ENCODE measurements at regions not wholly inside any gene's neighbourhood (a gene's known extent, or its start where the extent isn't known, plus 50 kb on each side); places are given as distances from the start of the nearest gene placed in this dataset.

DNA sequence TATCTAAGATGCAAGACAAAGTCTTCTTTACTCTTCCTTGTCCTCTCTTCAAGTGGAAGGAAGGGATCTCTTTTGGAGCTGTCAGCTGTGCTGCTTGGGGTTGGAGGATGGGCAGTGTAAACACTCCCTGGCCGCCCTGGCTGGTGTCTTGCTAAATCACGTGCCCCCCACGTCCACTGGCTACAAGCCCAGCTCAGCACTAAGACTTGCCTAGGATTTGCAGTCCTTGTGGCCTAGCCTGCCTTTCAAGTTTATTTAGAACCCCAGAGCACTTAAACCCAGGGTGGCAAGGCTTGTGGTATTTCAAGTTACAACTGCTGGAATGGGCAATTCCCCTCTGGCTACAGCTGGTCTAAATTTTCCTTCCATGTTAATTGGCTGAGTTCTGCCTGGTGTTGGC, 272.4 kb upstream of the MYO3A start:
- Histone ChIP-seq H3K4me1 (ENCODE audit: control insufficient read depth in 1 of 2, insufficient read depth in 1 of 2, low read depth in 1 of 2, low read length in 1 of 2) (no peaks in the 10 kb centered on the region), H3K27me3 (no peaks in the 10 kb centered on the region), H3K36me3 (no peaks in the 10 kb centered on the region), H3K4me3 (ENCODE audit: low read depth in 1 of 2, low read length in 1 of 2) (no peak overlapping the region), H3K9me3 (no peaks in the 10 kb centered on the region), H3K27ac (no peak overlapping the region)
- TF ChIP-seq, protein P1, sequence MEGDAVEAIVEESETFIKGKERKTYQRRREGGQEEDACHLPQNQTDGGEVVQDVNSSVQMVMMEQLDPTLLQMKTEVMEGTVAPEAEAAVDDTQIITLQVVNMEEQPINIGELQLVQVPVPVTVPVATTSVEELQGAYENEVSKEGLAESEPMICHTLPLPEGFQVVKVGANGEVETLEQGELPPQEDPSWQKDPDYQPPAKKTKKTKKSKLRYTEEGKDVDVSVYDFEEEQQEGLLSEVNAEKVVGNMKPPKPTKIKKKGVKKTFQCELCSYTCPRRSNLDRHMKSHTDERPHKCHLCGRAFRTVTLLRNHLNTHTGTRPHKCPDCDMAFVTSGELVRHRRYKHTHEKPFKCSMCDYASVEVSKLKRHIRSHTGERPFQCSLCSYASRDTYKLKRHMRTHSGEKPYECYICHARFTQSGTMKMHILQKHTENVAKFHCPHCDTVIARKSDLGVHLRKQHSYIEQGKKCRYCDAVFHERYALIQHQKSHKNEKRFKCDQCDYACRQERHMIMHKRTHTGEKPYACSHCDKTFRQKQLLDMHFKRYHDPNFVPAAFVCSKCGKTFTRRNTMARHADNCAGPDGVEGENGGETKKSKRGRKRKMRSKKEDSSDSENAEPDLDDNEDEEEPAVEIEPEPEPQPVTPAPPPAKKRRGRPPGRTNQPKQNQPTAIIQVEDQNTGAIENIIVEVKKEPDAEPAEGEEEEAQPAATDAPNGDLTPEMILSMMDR (IDR thresholded peaks at IDR 0.05): no peak

DNA sequence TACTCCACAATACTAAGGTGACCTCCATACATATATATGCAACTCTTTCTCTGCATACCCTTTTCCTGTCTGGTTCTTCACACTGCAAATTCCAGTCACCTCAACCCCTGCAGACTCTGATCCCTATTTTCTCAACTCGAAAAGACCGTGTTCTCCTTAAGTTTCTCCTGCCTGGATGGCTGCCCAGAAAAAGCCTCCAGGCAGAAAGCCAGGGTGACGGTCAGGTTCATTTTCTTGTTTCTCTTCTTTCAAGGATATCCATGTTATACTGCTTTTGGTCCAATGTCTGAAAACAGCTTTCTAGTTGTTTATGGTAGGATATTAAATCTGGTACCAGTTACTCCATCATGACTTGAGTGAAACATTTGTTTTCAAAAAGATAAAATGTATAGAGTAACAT, 267.8 kb upstream of the MYO3A start:
- Histone ChIP-seq H3K4me1 (ENCODE audit: control insufficient read depth in 1 of 2, insufficient read depth in 1 of 2, low read depth in 1 of 2, low read length in 1 of 2) (no peaks in the 10 kb centered on the region), H3K36me3 (no peaks in the 10 kb centered on the region), H3K27ac (no peak overlapping the region), H3K27me3 (no peaks in the 10 kb centered on the region), H3K4me3 (ENCODE audit: low read depth in 1 of 2, low read length in 1 of 2) (no peak overlapping the region), H3K9me3 (no peaks in the 10 kb centered on the region)
- TF ChIP-seq, protein P1 (IDR thresholded peaks at IDR 0.05): no peak

DNA sequence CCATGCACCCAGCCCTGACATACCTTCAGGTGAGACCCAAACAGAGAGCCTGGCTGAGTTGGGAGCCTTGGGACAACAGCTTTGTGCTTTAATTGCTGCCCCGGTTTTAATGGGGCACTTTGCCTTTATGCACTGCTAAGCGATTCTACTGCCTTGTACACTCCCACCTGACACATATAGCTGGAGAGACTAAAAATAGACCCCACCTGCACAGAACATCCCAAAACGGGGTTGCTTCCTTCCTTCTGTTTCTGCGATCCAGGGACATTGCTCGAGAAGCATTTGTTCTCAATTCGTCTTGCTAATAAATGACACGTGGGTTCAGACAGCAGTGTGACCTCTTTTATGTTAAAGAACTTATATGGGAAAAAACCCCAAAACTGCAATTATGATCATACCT, 258.8 kb upstream of the MYO3A start:
- no peak overlapping the region for H3K4me3 ChIP-seq (ENCODE audit: low read depth in 1 of 2, low read length in 1 of 2)
- H3K27ac ChIP-seq: no peak overlapping the region
- H3K27me3 ChIP-seq: no peaks in the 10 kb centered on the region
- no peaks in the 10 kb centered on the region for H3K9me3 ChIP-seq
- TF ChIP-seq, protein P1 (IDR thresholded peaks at IDR 0.05): no peak
- H3K36me3 ChIP-seq: no peaks in the 10 kb centered on the region
- no peaks in the 10 kb centered on the region for H3K4me1 ChIP-seq (ENCODE audit: control insufficient read depth in 1 of 2, insufficient read depth in 1 of 2, low read depth in 1 of 2, low read length in 1 of 2)

GRCh38 chr10:25675615-25676014, 258.4 kb upstream of the MYO3A start:
- Histone ChIP-seq H3K27me3 (no peaks in the 10 kb centered on the region), H3K4me3 (ENCODE audit: low read depth in 1 of 2, low read length in 1 of 2) (no peak overlapping the region), H3K4me1 (ENCODE audit: control insufficient read depth in 1 of 2, insufficient read depth in 1 of 2, low read depth in 1 of 2, low read length in 1 of 2) (no peaks in the 10 kb centered on the region), H3K27ac (no peak overlapping the region), H3K36me3 (no peaks in the 10 kb centered on the region), H3K9me3 (no peaks in the 10 kb centered on the region)
- TF ChIP-seq, protein P1 (IDR thresholded peaks at IDR 0.05): no peak

DNA sequence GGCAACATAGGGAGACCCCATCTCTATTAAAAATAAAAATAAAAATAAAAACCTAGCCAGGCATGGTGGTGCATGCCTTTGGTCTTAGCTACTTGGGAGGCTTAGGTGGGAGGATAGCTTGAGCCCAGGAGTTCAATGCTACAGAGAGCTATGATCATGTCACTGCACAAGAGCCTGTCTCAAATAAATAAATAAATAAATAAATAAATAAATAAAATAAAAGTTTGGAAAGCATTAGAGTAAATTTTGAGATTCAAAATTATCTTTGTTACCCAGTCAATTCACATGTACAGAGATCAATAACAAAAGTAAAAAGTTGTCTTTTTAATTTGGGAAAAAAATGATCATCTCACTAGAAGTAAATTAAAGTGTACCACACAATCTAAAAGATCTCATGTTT, 255.8 kb upstream of the MYO3A start:
- Histone ChIP-seq H3K4me3 (ENCODE audit: low read depth in 1 of 2, low read length in 1 of 2) (no peak overlapping the region), H3K27ac (no peak overlapping the region), H3K4me1 (ENCODE audit: control insufficient read depth in 1 of 2, insufficient read depth in 1 of 2, low read depth in 1 of 2, low read length in 1 of 2) (no peaks in the 10 kb centered on the region), H3K27me3 (no peaks in the 10 kb centered on the region), H3K36me3 (no peaks in the 10 kb centered on the region), H3K9me3 (no peaks in the 10 kb centered on the region)
- TF ChIP-seq, protein P1 (IDR thresholded peaks at IDR 0.05): no peak

DNA sequence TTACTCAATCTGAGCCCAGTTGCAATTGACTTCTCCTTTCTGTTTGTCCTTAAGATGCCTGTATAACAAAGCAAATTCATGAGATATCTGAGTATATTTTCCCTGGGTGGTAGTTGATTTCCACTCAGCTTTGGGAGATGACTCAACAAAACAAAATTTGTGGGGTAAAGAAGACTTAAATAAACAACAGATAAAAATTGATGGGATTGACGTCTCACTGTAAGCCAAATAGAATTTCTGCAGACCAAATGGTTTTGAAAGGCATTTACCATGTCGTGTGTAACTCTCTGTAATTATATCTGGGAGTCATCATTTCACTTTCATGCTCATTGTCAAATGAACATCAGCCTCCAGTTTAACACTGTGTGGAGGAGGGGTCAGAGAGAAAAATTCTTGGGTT, 255.4 kb upstream of the MYO3A start:
- Histone ChIP-seq H3K27me3 (no peaks in the 10 kb centered on the region), H3K4me1 (ENCODE audit: control insufficient read depth in 1 of 2, insufficient read depth in 1 of 2, low read depth in 1 of 2, low read length in 1 of 2) (no peaks in the 10 kb centered on the region), H3K27ac (no peak overlapping the region), H3K36me3 (no peaks in the 10 kb centered on the region), H3K4me3 (ENCODE audit: low read depth in 1 of 2, low read length in 1 of 2) (no peak overlapping the region), H3K9me3 (no peaks in the 10 kb centered on the region)
- TF ChIP-seq, protein P1 (IDR thresholded peaks at IDR 0.05): no peak
